Activated CD8-positive, alpha-beta T cell treated with anti-CD3 and anti-CD28 coated beads for 36 hours (primary cell): ENCODE measurements at regions not wholly inside any gene's neighbourhood (a gene's known extent, or its start where the extent isn't known, plus 50 kb on each side); places are given as distances from the start of the nearest gene placed in this dataset.

Source experiments
- ATAC-seq: fragments of 200-7000 bp; cut with Tn5 transposase; one replicate; pipeline ENCODE4 v1.10.0; 2021; ENCODE audit warnings: mild to moderate bottlenecking, moderate library complexity
- CTCF ChIA-PET: fragments of 350-600 bp; sonication (Branson Sonifier 250); formaldehyde crosslinking; loops from one replicate; lab custom pipeline; 2021; ENCODE audit warnings: antibody characterized with exemption; lab: Charles Lee
- POLR2A ChIA-PET: fragments of 350-600 bp; sonication (Branson Sonifier 250); formaldehyde crosslinking; loops from one replicate; lab custom pipeline; 2021; ENCODE audit warnings: antibody characterized with exemption; lab: Charles Lee
- DNase-seq: peaks from one replicate; pipeline ENCODE4 v3.0.0-alpha.2; 2020
- H3K27ac Mint-ChIP-seq: one replicate; pipeline ENCODE4 v1.8.0; 2021; ENCODE audit warnings: mild to moderate bottlenecking, mixed read lengths
- H3K27me3 Mint-ChIP-seq: one replicate; pipeline ENCODE4 v1.8.0; 2021; ENCODE audit warnings: mixed read lengths
- H3K36me3 Mint-ChIP-seq: one replicate; pipeline ENCODE4 v1.8.0; 2021; ENCODE audit warnings: low read depth, mixed read lengths
- H3K4me1 Mint-ChIP-seq: one replicate; pipeline ENCODE4 v1.8.0; 2021; ENCODE audit warnings: low read depth, mixed read lengths
- H3K4me3 Mint-ChIP-seq: one replicate; pipeline ENCODE4 v1.8.0; 2021; ENCODE audit warnings: mild to moderate bottlenecking, moderate library complexity, mixed read lengths
- H3K9me3 Mint-ChIP-seq: one replicate; pipeline ENCODE4 v1.8.0; 2021; ENCODE audit warnings: mixed read lengths
- CTCF ChIP-seq: fragments of 200-600 bp; IDR thresholded peaks from one replicate; pipeline ENCODE4 v1.8.0; 2022; ENCODE audit warnings: antibody characterized with exemption, mild to moderate bottlenecking
- intact Hi-C: fragments of 100-400 bp; cut with micrococcal nuclease; formaldehyde crosslinking; loops from one replicate; pipeline ENCODE4 v1.10.0; 2022

- H3K4me3 Mint-ChIP-seq, result no peak overlapping the region
- H3K9me3 Mint-ChIP-seq, result peaks cover 10% of the 10 kb centered on the region
- H3K27ac Mint-ChIP-seq, result no peak overlapping the region
- no peak for DNase-seq
- CTCF ChIA-PET, result no interaction called here
- no peak for TF ChIP-seq CTCF
- no peaks in the 10 kb centered on the region for H3K27me3 Mint-ChIP-seq
- intact Hi-C loops, result no loop called here
- H3K36me3 Mint-ChIP-seq, result no peaks in the 10 kb centered on the region
- ATAC-seq, result no peak
- no peaks in the 10 kb centered on the region for H3K4me1 Mint-ChIP-seq
- POLR2A ChIA-PET, result no interaction called here
Measured at GRCh38 chr3:77807312-77807711, 767.4 kb downstream of the ROBO2 start.

GRCh38 chr3:77814845-77815244 is 774.9 kb downstream of the ROBO2 start:
- no peaks in the 10 kb centered on the region for H3K4me1 Mint-ChIP-seq
- ChIA-PET POLR2A (no interaction called here), CTCF (no interaction called here)
- DNase-seq, result no peak
- intact Hi-C loops, result no loop called here
- no peaks in the 10 kb centered on the region for H3K27me3 Mint-ChIP-seq
- ATAC-seq, result no peak
- H3K9me3 Mint-ChIP-seq, result peaks cover 3% of the 10 kb centered on the region
- H3K4me3 Mint-ChIP-seq, result no peak overlapping the region
- no peak for TF ChIP-seq CTCF
- no peak overlapping the region for H3K27ac Mint-ChIP-seq
- H3K36me3 Mint-ChIP-seq, result no peaks in the 10 kb centered on the region

GRCh38 chr3:77815467-77815866 is 775.6 kb downstream of the ROBO2 start:
- Mint-ChIP-seq H3K4me1 (no peaks in the 10 kb centered on the region), H3K9me3 (peaks cover 3% of the 10 kb centered on the region), H3K27ac (no peak overlapping the region), H3K27me3 (no peaks in the 10 kb centered on the region), H3K36me3 (no peaks in the 10 kb centered on the region), H3K4me3 (no peak overlapping the region)
- POLR2A ChIA-PET, result no interaction called here
- DNase-seq (no peak), ATAC-seq (no peak)
- CTCF ChIA-PET, result no interaction called here
- intact Hi-C loops, result no loop called here
- no peak for TF ChIP-seq CTCF

GRCh38 chr3:77816366-77816765 is 776.5 kb downstream of the ROBO2 start:
- no peak for ATAC-seq
- peaks cover 3% of the 10 kb centered on the region for H3K9me3 Mint-ChIP-seq
- POLR2A ChIA-PET, result no interaction called here

More at GRCh38 chr3:77816366-77816765, 776.5 kb downstream of the ROBO2 start:
- Mint-ChIP-seq H3K4me1 (no peaks in the 10 kb centered on the region), H3K36me3 (no peaks in the 10 kb centered on the region), H3K27me3 (no peaks in the 10 kb centered on the region), H3K4me3 (no peak overlapping the region), H3K27ac (no peak overlapping the region)
- no peak for DNase-seq
- CTCF ChIA-PET, result no interaction called here
- no peak for TF ChIP-seq CTCF
- intact Hi-C loops, result no loop called here
